ENCODE measurements at regions not wholly inside any gene's neighbourhood (a gene's known extent, or its start where the extent isn't known, plus 50 kb on each side); places are given as distances from the start of the nearest gene placed in this dataset.
A peak's percentile ranks its signal among the peaks of the same experiment; 100 is the strongest.

- no peak for TF ChIP-seq CTCF (IDR thresholded peaks at IDR 0.05; ENCODE audit: borderline replicate concordance)
- Histone ChIP-seq H3K27me3 (ENCODE audit: low read depth) (no peaks in the 10 kb centered on the region), H3K9me3 (replicated peaks) (no peaks in the 10 kb centered on the region), H3K27ac (replicated peaks) (peak overlapping the region; percentile 25), H3K36me3 (no peaks in the 10 kb centered on the region), H3K4me3 (no peak overlapping the region), H3K4me1 (peaks cover 11% of the 10 kb centered on the region)
- DNase-seq, result no peak
- intact Hi-C loops (cut with micrococcal nuclease), result no loop called here
Observed at GRCh38 chr12:93002293-93003054, 73.4 kb upstream of the EEA1 start.

- Histone ChIP-seq H3K36me3 (no peaks in the 10 kb centered on the region), H3K9me3 (replicated peaks) (no peaks in the 10 kb centered on the region), H3K27me3 (ENCODE audit: low read depth) (no peaks in the 10 kb centered on the region), H3K4me3 (no peak overlapping the region), H3K4me1 (peaks cover 11% of the 10 kb centered on the region), H3K27ac (replicated peaks) (no peak overlapping the region)
- no peak for TF ChIP-seq CTCF (IDR thresholded peaks at IDR 0.05; ENCODE audit: borderline replicate concordance)
- DNase-seq, result no peak
- intact Hi-C loops (cut with micrococcal nuclease), result no loop called here
Observed at GRCh38 chr12:93003531-93004239, 74.6 kb upstream of the EEA1 start.

GRCh38 chr12:93005928-93006392 is 76.9 kb upstream of the EEA1 start:
- DNase-seq, result no peak
- Histone ChIP-seq H3K27me3 (ENCODE audit: low read depth) (no peaks in the 10 kb centered on the region), H3K4me3 (no peak overlapping the region), H3K27ac (replicated peaks) (no peak overlapping the region), H3K36me3 (no peaks in the 10 kb centered on the region), H3K4me1 (peaks cover 11% of the 10 kb centered on the region), H3K9me3 (replicated peaks) (no peaks in the 10 kb centered on the region)
- intact Hi-C loops (cut with micrococcal nuclease), result no loop called here
- TF ChIP-seq CTCF (IDR thresholded peaks at IDR 0.05; ENCODE audit: borderline replicate concordance), result no peak

GRCh38 chr12:93006471-93007208 is 77.5 kb upstream of the EEA1 start:
- H3K27ac ChIP-seq (replicated peaks), result no peak overlapping the region
- H3K27me3 ChIP-seq (ENCODE audit: low read depth), result no peaks in the 10 kb centered on the region
- intact Hi-C loops (cut with micrococcal nuclease), result no loop called here
- H3K36me3 ChIP-seq, result no peaks in the 10 kb centered on the region
- H3K9me3 ChIP-seq (replicated peaks), result no peaks in the 10 kb centered on the region
- no peak for DNase-seq
- H3K4me1 ChIP-seq, result peaks cover 11% of the 10 kb centered on the region
- no peak overlapping the region for H3K4me3 ChIP-seq
- TF ChIP-seq CTCF (IDR thresholded peaks at IDR 0.05; ENCODE audit: borderline replicate concordance), result no peak

GRCh38 chr12:93007544-93007943 is 78.4 kb upstream of the EEA1 start:
- Histone ChIP-seq H3K36me3 (no peaks in the 10 kb centered on the region), H3K9me3 (replicated peaks) (no peaks in the 10 kb centered on the region), H3K27ac (replicated peaks) (no peak overlapping the region), H3K27me3 (ENCODE audit: low read depth) (no peaks in the 10 kb centered on the region), H3K4me3 (no peak overlapping the region), H3K4me1 (peaks cover 6% of the 10 kb centered on the region)
- TF ChIP-seq CTCF (IDR thresholded peaks at IDR 0.05; ENCODE audit: borderline replicate concordance), result no peak
- intact Hi-C loops (cut with micrococcal nuclease), result no loop called here
- no peak for DNase-seq
